CD4-positive, alpha-beta T cell treated with Interleukin-12 subunit alpha and Interleukin-12 subunit beta, for 1 hour (primary cell): ENCODE measurements at regions not wholly inside any gene's neighbourhood (a gene's known extent, or its start where the extent isn't known, plus 50 kb on each side); places are given as distances from the start of the nearest gene placed in this dataset.

Source experiments
- DNase-seq: peaks from one replicate; pipeline ENCODE4 v3.0.0-alpha.2; 2020

DNA sequence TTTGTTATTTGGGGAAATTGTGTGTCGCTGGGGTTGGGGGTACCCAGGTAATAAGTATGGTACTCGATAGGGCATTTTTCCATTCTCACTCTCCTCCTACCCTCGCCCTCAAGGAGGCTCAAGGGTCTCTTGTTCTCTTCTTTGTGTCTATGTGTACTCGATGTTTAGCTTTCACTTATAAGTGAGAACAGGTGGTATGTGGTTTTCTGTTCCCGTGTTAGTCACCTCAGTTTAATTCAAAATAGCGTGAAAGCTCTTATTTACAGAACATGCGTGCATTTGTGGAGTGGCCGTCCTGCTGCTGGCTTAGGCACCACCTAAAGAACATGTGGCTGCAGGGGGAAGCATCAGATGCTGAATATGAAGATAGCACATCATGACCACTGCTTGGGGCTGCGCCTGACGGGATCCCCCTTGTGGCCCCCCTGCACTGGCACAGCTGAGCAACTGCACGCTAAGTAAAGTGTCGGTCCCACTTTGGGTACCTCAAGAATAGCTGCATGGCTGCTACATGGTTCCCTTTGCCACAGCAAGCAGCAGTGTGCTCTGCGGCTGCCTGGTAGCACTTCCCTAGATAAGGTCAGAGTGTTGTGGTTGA is 569.0 kb downstream of the DCDC2C start:
- no peak for DNase-seq

DNA sequence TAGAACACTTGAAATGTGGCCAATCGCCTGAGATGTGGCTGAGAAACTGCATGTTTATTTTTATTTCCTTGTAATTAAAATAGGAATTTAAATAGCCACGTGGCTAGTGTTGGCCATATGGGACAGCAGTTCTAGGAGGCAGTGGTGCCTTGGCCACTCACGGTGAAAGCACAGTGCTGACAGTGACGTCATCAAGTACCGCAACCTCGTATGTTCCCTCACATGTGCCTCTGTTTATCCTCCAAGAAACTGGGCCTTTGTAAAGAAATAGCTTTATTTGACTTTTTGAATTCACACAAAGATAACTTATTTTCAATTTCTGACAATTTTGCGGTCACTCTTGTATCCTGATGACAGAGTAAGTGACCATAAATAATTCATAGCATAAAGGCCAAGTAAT is 575.0 kb downstream of the DCDC2C start:
- no peak for DNase-seq

DNA sequence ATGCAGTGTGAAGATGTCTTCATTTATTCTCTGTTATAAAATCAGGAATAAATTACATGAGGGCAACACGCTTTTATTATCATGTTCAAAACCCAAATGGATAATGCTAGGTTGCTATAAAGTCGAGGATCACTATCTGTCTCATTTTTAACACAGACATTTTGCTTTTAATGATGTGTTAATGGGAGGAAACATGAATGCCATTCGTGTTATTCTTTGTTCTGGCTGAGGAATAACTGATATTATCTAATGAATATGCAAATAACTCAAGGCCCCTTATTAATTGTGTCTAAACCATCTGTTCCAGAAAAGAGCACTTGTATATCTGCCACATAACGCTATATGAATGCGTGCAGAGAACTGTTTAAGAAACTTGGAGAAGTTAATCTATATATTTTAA is 576.1 kb downstream of the DCDC2C start:
- no peak for DNase-seq

DNA sequence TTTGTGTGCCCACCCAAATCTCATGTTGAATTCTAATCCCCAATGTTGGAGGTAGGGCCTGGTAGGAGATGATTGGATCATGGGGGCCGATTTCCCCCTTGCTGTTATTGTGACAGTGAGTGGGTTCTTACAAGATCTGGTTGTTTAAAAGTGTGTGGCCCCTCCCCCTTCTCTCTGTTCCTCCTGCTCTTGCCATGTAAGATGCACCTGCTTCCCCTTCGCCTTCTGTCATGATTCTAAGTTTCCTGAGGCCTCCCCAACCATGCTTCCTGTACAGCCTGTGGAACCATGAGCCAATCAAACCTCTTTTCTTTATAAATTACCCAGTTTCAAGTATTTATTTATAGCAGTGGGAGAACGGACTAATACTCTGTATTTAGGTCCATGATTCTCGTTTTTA is 588.1 kb downstream of the DCDC2C start:
- no peak for DNase-seq

DNA sequence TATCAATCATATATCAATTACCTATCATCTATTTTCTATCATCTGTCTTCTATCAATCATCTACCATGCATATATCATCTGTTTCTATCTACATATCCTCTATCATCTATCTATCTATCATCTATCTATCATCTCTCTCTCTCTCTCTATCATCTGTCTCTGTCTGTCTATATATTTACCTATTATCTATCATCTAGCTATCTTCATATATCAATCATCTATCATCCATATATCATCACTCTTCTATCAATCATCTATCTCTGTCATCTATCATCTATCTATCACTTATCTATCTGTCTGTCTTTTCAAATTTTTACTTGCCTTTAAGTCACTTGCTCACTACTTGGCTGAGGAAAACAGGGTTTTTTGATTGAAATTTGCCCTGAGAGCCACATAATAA is 592.3 kb downstream of the DCDC2C start:
- DNase-seq, result no peak

DNA sequence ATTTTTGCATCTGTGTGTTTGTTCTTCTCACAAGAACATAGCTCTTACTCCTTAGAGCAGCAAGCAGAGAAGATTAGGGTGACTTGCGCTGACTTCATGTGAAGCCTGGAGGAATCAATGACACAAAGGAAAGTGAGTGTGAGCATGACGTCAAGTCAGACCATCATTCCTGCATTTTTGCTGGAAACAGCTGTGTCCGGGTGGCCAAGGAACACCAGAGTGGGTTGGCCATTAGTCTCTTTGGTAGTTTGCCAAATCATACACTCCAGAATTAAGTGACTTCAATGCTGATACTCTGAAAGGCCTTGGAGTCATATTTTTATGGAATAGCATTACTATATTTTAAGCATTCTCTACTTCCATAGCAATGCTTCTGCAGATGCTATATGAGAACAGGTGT is 597.2 kb downstream of the DCDC2C start:
- no peak for DNase-seq

DNA sequence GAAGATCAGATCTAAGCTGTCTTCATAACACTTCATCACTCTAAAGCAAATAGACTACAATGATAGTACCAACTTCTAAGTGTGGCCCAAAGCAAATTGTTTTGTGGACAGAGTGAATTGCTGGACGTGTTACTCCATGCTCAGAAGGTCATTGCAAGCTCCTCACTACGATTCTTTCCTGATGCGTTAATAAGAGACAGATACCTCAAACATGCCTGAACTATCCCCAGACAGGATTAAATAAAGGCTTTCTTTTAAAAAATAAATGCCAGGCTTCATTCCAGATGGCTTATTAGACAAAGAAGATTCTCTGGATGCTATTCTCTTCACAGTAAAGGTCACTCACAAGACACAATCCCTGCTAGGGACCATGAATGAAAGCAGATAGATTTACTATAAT is 621.2 kb downstream of the DCDC2C start:
- DNase-seq, result no peak

DNA sequence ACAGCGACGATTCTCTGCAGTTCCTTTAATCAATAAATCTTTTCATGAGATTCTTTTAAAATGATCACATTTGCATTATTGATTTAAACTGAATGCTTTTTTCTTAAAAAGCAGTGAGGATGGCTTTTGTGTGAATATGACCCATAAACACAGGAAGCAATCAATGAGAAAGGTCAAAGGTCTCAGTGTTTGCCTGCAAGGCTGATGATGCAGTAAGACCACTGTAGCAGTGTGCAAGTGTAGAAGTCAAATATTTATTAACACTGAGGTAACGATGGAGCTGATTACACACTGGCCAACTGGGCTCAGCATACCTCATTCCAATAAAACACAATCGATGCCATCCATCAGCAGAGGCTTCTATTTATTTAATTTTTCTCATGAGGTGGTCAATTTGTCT is 633.5 kb downstream of the DCDC2C start:
- no peak for DNase-seq

DNA sequence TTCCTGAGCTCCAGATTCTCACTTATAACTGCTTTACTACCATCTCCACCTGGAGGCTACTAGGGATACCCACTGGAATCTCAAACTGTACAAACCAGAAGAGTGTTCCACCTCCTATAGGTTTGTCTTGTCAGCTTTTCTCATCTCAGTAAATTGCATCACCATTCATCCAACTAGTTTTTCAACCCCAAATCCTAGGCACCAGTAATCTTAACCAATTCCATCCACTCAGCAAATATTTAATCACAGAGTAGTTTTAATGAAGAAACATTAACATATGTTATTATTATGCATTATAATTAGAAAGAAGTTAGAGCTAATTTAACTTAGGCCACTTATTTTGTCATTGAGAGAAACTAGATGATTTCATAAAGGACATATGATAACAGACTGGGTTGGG is 635.0 kb downstream of the DCDC2C start:
- no peak for DNase-seq

DNA sequence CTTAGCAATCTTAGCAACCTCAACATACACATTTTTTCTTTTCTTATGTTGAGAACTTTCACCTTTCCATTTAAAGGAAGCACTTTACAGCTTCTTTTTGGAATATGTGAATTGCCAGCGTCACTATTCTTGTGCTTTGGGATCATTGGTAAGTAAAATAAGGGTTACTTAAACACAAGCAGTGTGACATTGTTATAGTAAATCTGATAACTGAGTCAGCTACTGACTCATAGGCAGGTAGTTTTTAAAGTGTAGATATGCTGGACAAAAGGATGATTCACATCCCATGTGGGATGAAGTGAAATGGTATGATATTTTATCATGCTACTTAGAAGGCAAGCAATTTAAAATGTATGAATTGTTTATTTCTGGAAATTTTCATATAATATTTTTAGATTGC is 637.2 kb downstream of the DCDC2C start:
- no peak for DNase-seq

DNA sequence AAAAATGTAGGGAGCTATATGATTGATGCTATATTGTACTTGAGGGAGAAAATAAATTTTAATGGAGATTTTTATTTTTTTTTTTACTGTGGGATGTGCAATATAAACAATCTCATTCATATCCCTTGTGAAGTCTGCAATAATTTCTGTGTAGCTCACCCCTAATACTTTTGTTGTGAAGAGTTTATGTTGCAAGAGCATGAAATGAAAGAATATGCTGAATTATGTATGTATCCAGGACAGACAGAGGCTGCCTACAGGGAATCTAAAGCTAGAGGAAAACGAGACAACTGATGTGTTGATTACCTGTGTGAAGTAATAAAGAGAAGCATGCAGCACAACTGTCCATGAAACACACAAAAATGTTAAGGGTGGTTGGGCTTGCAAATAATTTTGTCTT is 643.3 kb downstream of the DCDC2C start:
- no peak for DNase-seq

DNA sequence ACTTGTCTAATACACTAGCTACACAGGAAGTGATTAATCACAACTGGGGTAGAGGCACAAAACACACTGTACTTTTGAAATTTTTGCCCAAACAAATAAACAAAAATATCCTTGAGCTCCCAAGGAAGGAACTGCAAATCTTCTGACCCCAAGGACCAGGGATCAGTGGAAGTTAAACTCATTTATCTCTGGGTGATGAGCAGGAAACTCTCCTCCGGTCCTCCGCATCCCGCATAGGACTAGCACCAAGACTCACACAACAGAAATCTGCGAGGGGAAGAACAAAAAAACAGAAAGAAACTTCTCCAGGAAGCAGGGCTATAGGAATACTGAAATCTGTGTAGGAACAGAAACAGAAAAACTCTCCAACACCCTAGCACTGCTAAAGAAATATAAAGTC is 650.3 kb downstream of the DCDC2C start:
- no peak for DNase-seq

DNA sequence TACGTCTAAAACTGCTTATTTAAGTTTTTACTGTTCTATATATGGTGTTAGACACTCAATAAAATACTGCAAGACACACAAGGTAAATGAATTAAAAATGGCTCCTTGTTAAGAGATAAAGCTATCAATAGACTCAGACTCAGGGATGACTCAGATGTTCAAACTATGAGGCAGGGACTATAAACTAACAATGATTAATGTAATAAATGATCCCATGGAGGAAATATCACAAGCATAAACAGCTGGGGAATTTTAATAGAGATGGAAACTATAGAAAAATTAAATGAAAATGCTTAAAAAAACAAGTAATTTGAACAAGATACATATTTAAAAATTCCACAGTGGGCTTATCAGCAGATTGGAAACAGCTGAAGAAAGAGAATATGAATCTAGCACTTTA is 650.8 kb downstream of the DCDC2C start:
- DNase-seq, result no peak

DNA sequence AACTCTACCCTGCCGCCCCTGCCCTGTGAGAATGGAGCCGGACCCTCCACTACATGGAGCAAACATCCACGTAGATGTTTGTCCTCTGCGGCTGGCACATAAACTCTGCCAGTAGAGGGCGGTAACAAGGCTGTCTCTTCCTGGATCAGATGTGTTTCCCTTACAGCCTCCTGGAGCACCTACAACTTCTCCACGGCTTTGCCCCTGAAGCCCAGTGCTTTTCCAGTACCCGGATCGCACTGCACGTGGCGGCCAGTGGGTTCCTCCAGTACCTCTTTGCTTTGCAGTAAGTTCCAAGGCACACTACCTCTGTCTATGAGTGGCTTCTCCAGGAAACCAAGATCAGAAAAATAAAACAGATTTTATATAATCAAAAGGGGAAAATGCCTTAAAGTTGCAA is 651.3 kb downstream of the DCDC2C start:
- DNase-seq, result no peak

DNA sequence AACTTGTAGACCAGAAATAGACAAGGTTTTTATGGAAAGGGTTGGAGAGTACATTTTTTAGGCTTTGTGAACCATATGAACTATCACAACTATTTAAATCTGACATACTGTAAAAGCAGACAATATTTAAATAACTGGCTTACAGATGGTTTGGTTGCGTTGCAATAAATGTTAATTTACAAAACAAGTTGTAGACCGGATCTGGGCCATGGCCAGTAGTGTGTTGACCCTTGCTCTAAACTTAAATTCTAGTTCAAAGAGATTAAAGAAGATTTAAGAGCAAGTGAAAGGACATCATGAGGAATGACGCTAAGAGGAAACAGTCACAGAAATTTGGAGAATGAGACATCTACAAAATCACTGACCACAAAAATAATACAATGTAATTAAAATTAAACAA is 652.7 kb downstream of the DCDC2C start:
- no peak for DNase-seq

DNA sequence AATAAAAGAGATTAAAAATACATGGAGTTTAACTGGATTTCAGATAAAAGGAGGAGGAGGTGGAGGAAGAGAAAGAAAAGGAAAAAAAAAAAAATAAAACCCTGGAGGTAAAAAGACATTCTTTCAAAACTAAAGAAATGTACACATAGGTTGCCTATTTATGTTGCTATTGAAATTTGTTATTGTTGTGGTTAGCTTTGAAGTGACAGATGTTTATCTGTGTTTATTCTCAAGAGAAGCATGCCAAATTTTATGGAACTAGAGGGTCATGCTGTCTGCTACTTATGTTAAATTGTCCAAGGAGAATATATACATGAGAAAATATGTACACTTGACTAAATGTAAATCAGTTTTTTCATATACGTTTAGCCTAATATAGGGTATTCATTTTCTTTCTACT is 653.2 kb downstream of the DCDC2C start:
- no peak for DNase-seq

DNA sequence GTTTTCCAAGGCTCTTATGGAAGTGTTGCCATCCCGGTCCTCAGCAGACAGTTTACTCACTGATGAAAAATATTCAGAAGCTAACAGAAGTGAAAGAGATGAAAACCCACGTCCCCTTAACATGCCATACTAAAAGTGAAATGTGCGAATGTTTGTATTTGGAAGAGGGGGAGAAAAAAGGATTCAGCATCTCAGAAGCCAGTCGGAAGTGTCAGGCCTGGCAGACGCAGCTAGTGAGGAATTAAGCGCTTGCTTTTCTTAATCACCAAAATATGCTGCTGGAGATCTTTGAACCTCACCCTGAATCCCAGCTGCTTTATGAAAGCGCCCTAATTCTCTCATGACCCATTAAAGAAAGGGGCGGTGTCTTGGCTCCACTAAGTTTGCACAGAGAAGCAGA is 653.7 kb downstream of the DCDC2C start:
- DNase-seq, result no peak

DNA sequence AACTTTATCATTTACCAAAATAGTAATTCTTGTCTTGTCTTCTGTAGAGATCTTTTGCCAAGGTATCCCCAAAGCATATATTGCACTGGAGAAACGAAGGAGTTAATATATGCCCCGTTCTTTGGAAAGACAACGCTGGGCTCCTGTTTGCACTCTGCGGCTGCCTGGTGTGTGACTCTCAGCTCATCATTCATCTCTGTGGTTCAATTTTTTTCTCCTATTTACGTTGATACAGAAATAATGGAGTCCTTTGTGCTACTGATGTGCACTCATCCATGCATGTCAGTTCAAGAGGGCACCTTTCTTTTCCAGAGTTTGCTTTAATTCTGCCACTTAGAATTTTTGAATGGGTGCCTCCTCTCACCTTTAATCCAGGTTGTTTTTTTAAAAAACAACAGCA is 655.5 kb downstream of the DCDC2C start:
- DNase-seq, result no peak

DNA sequence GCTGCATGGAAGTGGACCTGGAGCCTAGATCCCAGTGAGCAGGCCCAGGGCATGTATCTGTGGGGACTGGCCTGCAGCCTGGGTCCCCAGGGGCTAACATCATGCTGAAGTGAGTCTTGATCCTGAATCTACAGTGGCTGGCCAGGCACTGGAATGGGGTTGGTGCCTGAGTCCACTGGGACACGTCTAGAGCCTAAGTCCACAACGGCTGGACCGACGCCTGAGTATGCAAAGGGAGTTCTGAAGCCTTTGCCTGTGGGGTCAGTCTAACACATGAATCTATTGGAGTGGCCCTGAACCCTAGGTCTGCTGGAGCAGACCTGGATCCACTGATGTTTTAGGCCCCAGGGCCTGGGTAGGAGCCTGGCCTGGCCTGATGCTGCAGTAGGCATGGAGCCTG is 665.5 kb downstream of the DCDC2C start:
- no peak for DNase-seq

DNA sequence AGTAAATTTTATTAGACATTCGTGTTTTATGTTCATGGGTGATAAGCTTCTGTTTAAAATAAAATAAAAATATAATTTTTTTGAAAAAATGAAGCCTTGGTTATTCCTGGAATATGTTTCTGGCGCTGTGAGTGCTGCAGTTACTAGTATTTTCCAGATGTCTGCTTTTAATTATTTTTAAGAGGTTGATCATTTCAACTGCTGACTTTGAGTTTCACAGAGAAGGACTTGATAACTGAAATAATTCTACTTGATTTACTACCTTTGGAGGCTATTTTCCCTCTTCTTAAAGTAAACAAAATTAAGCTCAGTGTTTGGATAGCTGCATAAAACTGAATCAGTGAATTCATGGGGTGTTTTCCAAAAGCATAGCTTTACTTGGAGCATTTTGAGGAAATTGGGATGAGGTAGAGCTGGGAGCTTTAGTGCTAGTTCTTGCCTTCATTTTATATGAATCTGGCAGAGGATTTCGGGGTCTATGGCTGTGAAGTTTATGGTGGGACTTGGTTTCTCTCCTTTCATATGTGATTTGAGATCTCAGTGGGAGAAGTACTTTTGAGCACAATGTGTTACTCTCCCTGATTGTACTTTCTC is 666.5 kb downstream of the DCDC2C start:
- DNase-seq, result no peak

DNA sequence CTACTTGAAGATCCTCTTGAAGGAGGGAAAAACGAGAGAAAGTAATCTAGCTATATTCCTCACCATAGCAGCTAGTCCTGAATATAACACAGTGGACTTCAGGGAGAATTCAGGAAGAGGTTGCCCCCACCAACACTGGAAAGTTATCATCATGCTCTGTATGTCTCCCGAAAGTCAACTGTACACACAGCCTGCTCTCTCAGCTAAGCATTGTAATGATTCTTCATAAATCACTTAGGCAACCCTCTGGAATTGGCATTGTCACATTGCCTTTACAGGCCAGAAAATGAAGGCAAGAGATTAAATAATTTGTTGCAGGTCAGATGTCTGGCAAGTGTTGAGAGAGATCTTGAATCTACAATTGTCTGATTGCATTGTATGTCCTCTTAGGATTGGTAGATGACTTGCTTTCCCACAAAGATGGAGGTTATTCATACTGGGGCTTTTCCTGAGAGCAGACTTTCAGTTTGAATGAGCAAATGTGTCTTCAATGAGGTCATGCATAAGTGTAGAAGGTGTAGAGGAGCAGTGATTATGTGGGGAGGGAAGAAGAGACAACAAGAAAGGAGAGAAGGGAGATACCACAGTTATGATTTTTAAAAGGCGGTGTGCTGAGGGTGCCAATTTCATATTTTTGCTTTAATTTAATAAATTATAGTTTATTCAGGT is 667.2 kb downstream of the DCDC2C start:
- DNase-seq, result no peak

DNA sequence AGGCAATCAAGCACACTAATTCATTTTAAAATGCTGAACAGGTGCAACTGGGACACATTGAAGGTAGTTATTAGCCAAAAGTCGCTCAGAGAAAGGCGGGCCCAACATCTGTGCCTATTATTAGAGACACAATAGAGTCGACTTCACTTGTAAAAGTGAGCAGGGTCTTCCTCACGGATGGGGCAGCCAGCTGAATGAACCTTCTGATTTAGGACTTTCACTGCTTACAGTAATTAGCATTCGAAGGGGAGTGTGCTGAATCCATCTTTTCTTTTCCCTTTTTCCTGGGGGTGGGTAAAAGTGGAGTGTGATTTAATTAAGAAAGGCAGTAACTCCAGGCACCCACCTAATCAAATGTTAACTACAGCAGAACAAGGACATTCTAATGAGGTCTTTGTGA is 677.7 kb downstream of the DCDC2C start:
- no peak for DNase-seq

DNA sequence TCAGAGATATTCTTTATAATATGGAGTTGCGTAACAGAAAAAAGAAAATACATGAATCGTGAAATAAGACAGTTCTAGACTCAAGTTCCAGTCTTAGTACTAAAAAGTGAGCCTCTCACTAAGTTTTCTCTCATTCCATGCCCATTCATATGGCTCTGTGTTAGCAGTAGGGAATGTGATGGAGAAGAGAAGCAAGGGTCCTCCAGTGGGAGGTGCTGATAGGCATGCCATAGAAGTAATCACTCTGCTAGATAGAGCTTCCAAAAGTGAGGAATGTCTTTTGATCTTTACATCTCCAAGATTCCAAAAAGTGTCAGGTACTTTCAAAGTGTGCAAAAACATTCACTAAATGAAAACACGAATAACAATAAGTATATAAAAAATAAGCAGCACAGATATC is 678.4 kb downstream of the DCDC2C start:
- no peak for DNase-seq

DNA sequence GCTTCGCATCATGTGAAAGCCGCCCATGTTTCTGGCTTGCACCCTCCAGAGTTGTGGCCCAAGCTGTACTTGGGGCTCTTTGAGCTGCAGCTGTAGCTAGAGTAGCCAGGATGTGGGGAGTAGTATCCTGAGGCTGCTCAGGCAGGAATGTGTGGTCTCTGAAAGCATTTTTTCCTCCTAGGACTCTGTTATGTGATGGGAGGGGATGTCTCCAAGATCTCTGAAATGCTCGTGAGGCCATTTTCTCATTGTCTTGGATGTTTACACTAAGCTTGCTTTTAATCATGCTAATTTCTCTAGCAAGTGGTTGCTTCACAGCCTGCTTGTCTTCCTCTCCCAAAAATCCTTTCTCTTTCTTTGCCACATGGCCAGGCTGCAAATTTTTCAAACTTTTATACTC is 687.6 kb downstream of the DCDC2C start:
- no peak for DNase-seq

DNA sequence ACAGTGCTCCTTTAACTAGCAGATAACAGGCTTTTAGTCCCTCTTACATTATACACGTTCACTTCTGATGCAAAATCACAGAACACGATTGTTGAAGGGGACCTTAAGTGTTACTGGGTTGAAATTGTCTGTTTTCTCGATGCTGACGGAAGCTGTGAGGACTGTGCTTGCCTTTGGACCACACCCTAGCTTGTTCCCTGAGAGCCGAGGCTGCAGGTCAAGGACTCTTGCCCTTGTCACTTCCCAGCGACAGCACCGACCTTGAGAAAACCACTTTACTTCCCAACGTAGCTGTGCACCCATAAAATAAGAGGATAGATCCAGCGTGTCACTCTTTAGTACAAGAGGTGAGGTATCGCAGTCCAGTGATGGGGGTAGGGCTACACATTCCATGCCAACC is 701.0 kb downstream of the DCDC2C start:
- no peak for DNase-seq
